ENCODE measurements at regions not wholly inside any gene's neighbourhood (a gene's known extent, or its start where the extent isn't known, plus 50 kb on each side); places are given as distances from the start of the nearest gene placed in this dataset.

DNA sequence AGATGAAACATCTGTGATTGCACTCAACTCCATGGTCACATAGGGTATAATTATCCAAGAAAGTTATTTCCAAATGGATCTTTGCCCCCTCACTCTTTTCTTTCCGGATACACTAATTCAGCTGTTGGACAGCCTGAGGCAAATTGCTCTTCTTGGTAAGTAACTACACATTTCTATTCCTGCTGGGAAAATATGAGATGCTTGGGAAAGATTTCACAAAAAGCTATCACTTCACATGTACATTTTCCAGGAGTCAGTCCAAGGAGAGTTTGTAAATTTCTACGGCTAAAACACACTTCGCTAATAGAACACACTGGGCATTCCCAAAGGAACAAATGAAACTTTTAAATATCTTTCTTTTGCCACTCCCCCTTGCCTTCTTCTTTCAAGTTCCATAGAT lies 123.0 kb upstream of the GRIA1 start:
- TF ChIP-seq, protein P1, sequence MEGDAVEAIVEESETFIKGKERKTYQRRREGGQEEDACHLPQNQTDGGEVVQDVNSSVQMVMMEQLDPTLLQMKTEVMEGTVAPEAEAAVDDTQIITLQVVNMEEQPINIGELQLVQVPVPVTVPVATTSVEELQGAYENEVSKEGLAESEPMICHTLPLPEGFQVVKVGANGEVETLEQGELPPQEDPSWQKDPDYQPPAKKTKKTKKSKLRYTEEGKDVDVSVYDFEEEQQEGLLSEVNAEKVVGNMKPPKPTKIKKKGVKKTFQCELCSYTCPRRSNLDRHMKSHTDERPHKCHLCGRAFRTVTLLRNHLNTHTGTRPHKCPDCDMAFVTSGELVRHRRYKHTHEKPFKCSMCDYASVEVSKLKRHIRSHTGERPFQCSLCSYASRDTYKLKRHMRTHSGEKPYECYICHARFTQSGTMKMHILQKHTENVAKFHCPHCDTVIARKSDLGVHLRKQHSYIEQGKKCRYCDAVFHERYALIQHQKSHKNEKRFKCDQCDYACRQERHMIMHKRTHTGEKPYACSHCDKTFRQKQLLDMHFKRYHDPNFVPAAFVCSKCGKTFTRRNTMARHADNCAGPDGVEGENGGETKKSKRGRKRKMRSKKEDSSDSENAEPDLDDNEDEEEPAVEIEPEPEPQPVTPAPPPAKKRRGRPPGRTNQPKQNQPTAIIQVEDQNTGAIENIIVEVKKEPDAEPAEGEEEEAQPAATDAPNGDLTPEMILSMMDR (IDR thresholded peaks at IDR 0.05) = no peak
- TF ChIP-seq POLR2A (IDR thresholded peaks at IDR 0.05) (no peak), POLR2AphosphoS5 (IDR thresholded peaks at IDR 0.05) (no peak), EP300 (IDR thresholded peaks at IDR 0.05) (no peak)

Data from sigmoid colon (tissue), 4 donors.